HepG2 (cell line): ENCODE measurements at regions not wholly inside any gene's neighbourhood (a gene's known extent, or its start where the extent isn't known, plus 50 kb on each side); places are given as distances from the start of the nearest gene placed in this dataset.

Experiments
- ATF1 ChIP-seq: IDR thresholded peaks from 2 replicates; pipeline ENCODE4 v1.6.1; 2016; ENCODE audit warnings: mild to moderate bottlenecking, control low read depth
- CHD4 ChIP-seq: fragments of 200-600 bp; sonication (generic); IDR thresholded peaks from 2 replicates; pipeline ENCODE4 v1.7.0; 2017; ENCODE audit warnings: mild to moderate bottlenecking, low read length, borderline replicate concordance
- EP300 ChIP-seq, 3 experiments: sonication (generic) in 1 of 3; formaldehyde crosslinking in 1 of 3; IDR thresholded peaks; 2 replicates each; pipeline versions ENCODE4 v1.5.1 to v1.6.1; 2011 to 2020; ENCODE audit warnings: low read depth in 2 of 3, low read length in 2 of 3, borderline replicate concordance in 1 of 3, improper control_type of control experiment in 1 of 3, mild to moderate bottlenecking in 1 of 3, missing genetic modification reagents in 1 of 3, moderate library complexity in 1 of 3
- EZH2 ChIP-seq: conservative IDR thresholded peaks from 2 replicates; pipeline ENCODE4 v1.6.1; 2012; ENCODE audit warnings: mild to moderate bottlenecking, low read depth, low read length, moderate library complexity
- FOXA1 ChIP-seq, 2 experiments: fragments of 450-650 bp in 1 of 2; sonication (generic) in 1 of 2; formaldehyde crosslinking in 1 of 2; IDR thresholded peaks; 2 replicates each; pipeline versions ENCODE4 v1.4.0 to v1.6.1; 2016 to 2020; ENCODE audit warnings: missing genetic modification reagents in 1 of 2
- MYC ChIP-seq: sonication (generic); formaldehyde crosslinking; IDR thresholded peaks from 2 replicates; pipeline ENCODE4 v1.9.0; 2021; ENCODE audit warnings: missing genetic modification reagents, borderline replicate concordance
- RBAK ChIP-seq: sonication (generic); formaldehyde crosslinking; IDR thresholded peaks from 2 replicates; pipeline ENCODE4 v1.5.1; 2020; ENCODE audit warnings: mild to moderate bottlenecking, missing genetic modification reagents
- SIN3A ChIP-seq: IDR thresholded peaks from 2 replicates; pipeline ENCODE4 v1.6.1; 2011; ENCODE audit warnings: low read depth, mild to moderate bottlenecking, control low read depth, low read length, borderline replicate concordance
- TF ChIP-seq, protein P1 (sequence below): sonication (generic); formaldehyde crosslinking; IDR thresholded peaks from 2 replicates; pipeline ENCODE4 v1.9.0; 2021; ENCODE audit warnings: missing genetic modification reagents, borderline replicate concordance

DNA sequence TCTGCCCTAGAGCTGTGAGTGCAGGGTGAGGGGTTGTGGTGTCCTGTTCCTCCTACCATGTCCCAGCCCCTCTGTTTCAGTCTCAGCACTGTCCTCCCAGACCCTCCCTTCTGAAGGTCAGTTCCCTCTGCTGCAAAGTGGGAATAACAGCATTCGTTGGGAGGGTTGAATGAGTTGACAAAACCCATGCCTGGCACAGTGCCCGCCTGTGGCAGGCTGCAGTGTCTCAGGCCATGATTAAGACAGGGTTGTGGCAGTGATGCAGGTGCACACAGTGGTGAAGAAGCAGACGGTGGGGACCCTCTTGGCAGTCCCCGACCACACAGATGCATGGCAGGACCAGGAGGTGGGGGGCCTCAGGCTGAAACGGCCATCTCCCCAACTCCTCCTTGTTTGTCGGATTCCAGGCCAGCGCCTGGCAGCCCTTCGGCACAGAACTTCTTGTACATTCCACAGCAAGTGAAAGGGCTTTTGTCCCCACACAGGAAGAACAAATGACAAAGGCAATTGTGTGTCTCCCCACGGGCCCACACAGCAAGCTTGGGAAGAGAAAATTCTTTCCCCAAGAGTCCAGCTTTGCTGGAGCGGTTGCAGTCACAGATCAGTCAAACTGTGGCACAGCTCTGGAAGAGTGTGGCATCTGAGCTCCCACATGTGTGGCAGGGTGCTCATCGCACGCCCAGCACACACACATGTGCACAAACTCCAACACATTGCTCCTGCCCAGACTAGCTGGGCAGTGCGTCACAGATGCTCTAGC, 58.1 kb upstream of the EPCAM start:
- no peak for TF ChIP-seq MYC (CRISPR knock-in tag)
- TF ChIP-seq ATF1 (CRISPR knock-in tag) = no peak
- no peak for TF ChIP-seq SIN3A
- TF ChIP-seq EP300 (IDR thresholded peaks at IDR 0.05; ENCODE audit: low read depth in 2 of 2, low read length in 2 of 2) = peak in 1 of 2 experiments; percentile 37; a peak in 1 of 4 replicates
- TF ChIP-seq EP300 (CRISPR knock-in tag; IDR thresholded peaks at IDR 0.05; ENCODE audit: borderline replicate concordance) = no peak
- no peak for TF ChIP-seq FOXA1 (IDR thresholded peaks at IDR 0.05)
- TF ChIP-seq FOXA1 (CRISPR knock-in tag; IDR thresholded peaks at IDR 0.05) = no peak
- TF ChIP-seq EZH2 = no peak
- TF ChIP-seq RBAK (CRISPR knock-in tag) = no peak
- TF ChIP-seq, protein P1, sequence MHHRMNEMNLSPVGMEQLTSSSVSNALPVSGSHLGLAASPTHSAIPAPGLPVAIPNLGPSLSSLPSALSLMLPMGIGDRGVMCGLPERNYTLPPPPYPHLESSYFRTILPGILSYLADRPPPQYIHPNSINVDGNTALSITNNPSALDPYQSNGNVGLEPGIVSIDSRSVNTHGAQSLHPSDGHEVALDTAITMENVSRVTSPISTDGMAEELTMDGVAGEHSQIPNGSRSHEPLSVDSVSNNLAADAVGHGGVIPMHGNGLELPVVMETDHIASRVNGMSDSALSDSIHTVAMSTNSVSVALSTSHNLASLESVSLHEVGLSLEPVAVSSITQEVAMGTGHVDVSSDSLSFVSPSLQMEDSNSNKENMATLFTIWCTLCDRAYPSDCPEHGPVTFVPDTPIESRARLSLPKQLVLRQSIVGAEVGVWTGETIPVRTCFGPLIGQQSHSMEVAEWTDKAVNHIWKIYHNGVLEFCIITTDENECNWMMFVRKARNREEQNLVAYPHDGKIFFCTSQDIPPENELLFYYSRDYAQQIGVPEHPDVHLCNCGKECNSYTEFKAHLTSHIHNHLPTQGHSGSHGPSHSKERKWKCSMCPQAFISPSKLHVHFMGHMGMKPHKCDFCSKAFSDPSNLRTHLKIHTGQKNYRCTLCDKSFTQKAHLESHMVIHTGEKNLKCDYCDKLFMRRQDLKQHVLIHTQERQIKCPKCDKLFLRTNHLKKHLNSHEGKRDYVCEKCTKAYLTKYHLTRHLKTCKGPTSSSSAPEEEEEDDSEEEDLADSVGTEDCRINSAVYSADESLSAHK (CRISPR knock-in tag) = no peak
- no peak for TF ChIP-seq CHD4
